C4-2B (cell line): ENCODE measurements at regions not wholly inside any gene's neighbourhood (a gene's known extent, or its start where the extent isn't known, plus 50 kb on each side); places are given as distances from the start of the nearest gene placed in this dataset.

Experiments used
- CTCF ChIP-seq: fragments of 450-650 bp; conservative IDR thresholded peaks from 2 replicates; pipeline ENCODE4 v1.5.1; 2017; ENCODE audit warnings: mild to moderate bottlenecking
- ZFX ChIP-seq: fragments of 450-650 bp; IDR thresholded peaks from 2 replicates; pipeline ENCODE4 v1.6.1; 2017

GRCh38 chr6:147654103-147654845 is 145.8 kb downstream of the SAMD5 start:
- TF ChIP-seq CTCF, result no peak
- TF ChIP-seq ZFX, result no peak
